A549 (cell line): ENCODE measurements at regions not wholly inside any gene's neighbourhood (a gene's known extent, or its start where the extent isn't known, plus 50 kb on each side); places are given as distances from the start of the nearest gene placed in this dataset.

ENCODE experiments used
- EP300 ChIP-seq, 2 experiments: fragments of >200 bp; sonication (Bioruptor Twin); formaldehyde crosslinking; IDR thresholded peaks; 2 replicates in 1 of 2; 3 replicates in 1 of 2; pipeline ENCODE4 v1.6.1; 2016 to 2017
- POLR2A ChIP-seq: IDR thresholded peaks from 2 replicates; pipeline ENCODE4 v1.6.1; 2012; ENCODE audit warnings: mild to moderate bottlenecking, low read length

DNA sequence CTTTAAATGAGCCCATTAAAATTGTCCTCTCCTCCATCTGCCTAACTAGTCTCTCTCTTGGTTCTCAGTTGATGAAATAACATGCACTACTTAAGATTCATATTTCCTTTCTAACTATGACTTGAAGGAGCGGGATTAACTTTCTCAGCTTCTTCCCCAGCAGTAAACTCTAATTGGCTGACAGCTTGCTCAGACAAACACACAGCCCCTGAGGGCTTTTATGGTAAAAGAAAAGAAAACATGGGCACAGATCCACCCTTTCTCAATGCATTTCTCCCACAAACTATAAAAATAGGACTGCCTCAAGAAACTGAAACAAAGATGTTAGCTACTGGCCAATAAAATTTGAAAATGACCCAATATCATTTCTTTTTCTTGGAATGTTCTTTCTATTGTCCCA, 703.1 kb downstream of the ADGRL2 start:
- no peak for TF ChIP-seq EP300 (IDR thresholded peaks at IDR 0.05)
- TF ChIP-seq POLR2A: no peak
